HepG2 (cell line): ENCODE measurements at regions not wholly inside any gene's neighbourhood (a gene's known extent, or its start where the extent isn't known, plus 50 kb on each side); places are given as distances from the start of the nearest gene placed in this dataset.

ENCODE experiments used
- CC2D1A ChIP-seq: sonication (generic); formaldehyde crosslinking; IDR thresholded peaks from 2 replicates; pipeline ENCODE4 v1.8.1; 2023; ENCODE audit warnings: mild to moderate bottlenecking, missing genetic modification reagents
- CERS6 ChIP-seq: sonication (generic); formaldehyde crosslinking; IDR thresholded peaks from 2 replicates; pipeline ENCODE4 v1.5.0; 2020; ENCODE audit warnings: missing genetic modification reagents
- ERF ChIP-seq: IDR thresholded peaks from 2 replicates; pipeline ENCODE4 v1.6.1; 2018; ENCODE audit warnings: missing biosample characterization, missing genetic modification reagents
- MTERF4 ChIP-seq: sonication (generic); formaldehyde crosslinking; IDR thresholded peaks from 2 replicates; pipeline ENCODE4 v1.8.0; 2023; ENCODE audit warnings: mild to moderate bottlenecking, missing genetic modification reagents
- PAF1 ChIP-seq: IDR thresholded peaks from 2 replicates; pipeline ENCODE4 v1.6.1; 2016; ENCODE audit warnings: missing genetic modification reagents, missing compliant biosample characterization
- RNF2 ChIP-seq: fragments of 450-650 bp; conservative IDR thresholded peaks from 2 replicates; pipeline ENCODE4 v1.6.1; 2016; ENCODE audit warnings: low read depth
- TRIM24 ChIP-seq: sonication (generic); formaldehyde crosslinking; IDR thresholded peaks from 2 replicates; pipeline ENCODE4 v1.8.0; 2022; ENCODE audit warnings: mild to moderate bottlenecking, missing genetic modification reagents
- ZBTB3 ChIP-seq: sonication (generic); formaldehyde crosslinking; IDR thresholded peaks from 2 replicates; pipeline ENCODE4 v1.4.0; 2020; ENCODE audit warnings: low read depth, mild to moderate bottlenecking, moderate library complexity, missing genetic modification reagents, borderline replicate concordance
- ZFY ChIP-seq: sonication (generic); formaldehyde crosslinking; IDR thresholded peaks from 2 replicates; pipeline ENCODE4 v1.4.0; 2020; ENCODE audit warnings: missing genetic modification reagents
- ZNF18 ChIP-seq: sonication (generic); formaldehyde crosslinking; IDR thresholded peaks from 2 replicates; pipeline ENCODE4 v1.8.0; 2022; ENCODE audit warnings: mild to moderate bottlenecking, missing genetic modification reagents; ENCODE audit not compliant: insufficient replicate concordance
- ZNF234 ChIP-seq: sonication (generic); formaldehyde crosslinking; conservative IDR thresholded peaks from 2 replicates; pipeline ENCODE4 v1.5.1; 2020; ENCODE audit warnings: mild to moderate bottlenecking, missing genetic modification reagents
- ZNF318 ChIP-seq: sonication (generic); formaldehyde crosslinking; IDR thresholded peaks from 2 replicates; pipeline ENCODE4 v1.4.0; 2020; ENCODE audit warnings: mild to moderate bottlenecking, missing genetic modification reagents
- ZNF343 ChIP-seq: sonication (generic); formaldehyde crosslinking; IDR thresholded peaks from 2 replicates; pipeline ENCODE4 v1.4.0; 2020; ENCODE audit warnings: mild to moderate bottlenecking, missing genetic modification reagents
- ZNF562 ChIP-seq: sonication (generic); formaldehyde crosslinking; IDR thresholded peaks from 2 replicates; pipeline ENCODE4 v1.8.0; 2022; ENCODE audit warnings: missing genetic modification reagents, borderline replicate concordance
- ZNF607 ChIP-seq: sonication (generic); formaldehyde crosslinking; IDR thresholded peaks from 2 replicates; pipeline ENCODE4 v1.5.1; 2020; ENCODE audit warnings: missing genetic modification reagents, mild to moderate bottlenecking, borderline replicate concordance
- ZNF737 ChIP-seq: sonication (generic); formaldehyde crosslinking; IDR thresholded peaks from 2 replicates; pipeline ENCODE4 v1.5.0; 2020; ENCODE audit warnings: missing genetic modification reagents, mild to moderate bottlenecking, borderline replicate concordance

- TF ChIP-seq ZNF318 (CRISPR knock-in tag), result no peak
- no peak for TF ChIP-seq RNF2
- TF ChIP-seq ZNF343, result no peak
- TF ChIP-seq ZNF607, result no peak
- no peak for TF ChIP-seq ZNF562
- no peak for TF ChIP-seq ZNF234
- no peak for TF ChIP-seq ZNF737 (CRISPR knock-in tag)
- TF ChIP-seq CC2D1A (CRISPR knock-in tag), result no peak
- TF ChIP-seq ZBTB3, result no peak
- no peak for TF ChIP-seq ZNF18 (CRISPR knock-in tag)
- TF ChIP-seq ZFY (CRISPR knock-in tag), result no peak
- TF ChIP-seq ERF, result no peak
- no peak for TF ChIP-seq TRIM24 (CRISPR knock-in tag)
- TF ChIP-seq CERS6 (CRISPR knock-in tag), result no peak
- TF ChIP-seq MTERF4, result no peak
- TF ChIP-seq PAF1 (CRISPR knock-in tag), result no peak
- TF ChIP-seq, all 625 proteins: peak for 0
Observed at GRCh38 chr13:80276371-80277289, 64.3 kb downstream of the SPRY2 start (continued).
